IMR-90 (cell line): ENCODE measurements at regions not wholly inside any gene's neighbourhood (a gene's known extent, or its start where the extent isn't known, plus 50 kb on each side); places are given as distances from the start of the nearest gene placed in this dataset.

ENCODE experiments used
- POLR2A ChIP-seq: IDR thresholded peaks from 2 replicates; pipeline ENCODE4 v1.6.1; 2012; ENCODE audit warnings: mild to moderate bottlenecking, low read depth, low read length
- RFX5 ChIP-seq: IDR thresholded peaks from 2 replicates; pipeline ENCODE4 v1.8.0; 2012; ENCODE audit warnings: low read depth, mild to moderate bottlenecking, low read length, moderate library complexity
- USF2 ChIP-seq: fragments of 150-350 bp; IDR thresholded peaks from 2 replicates; pipeline ENCODE4 v1.6.1; 2017; ENCODE audit warnings: mild to moderate bottlenecking, antibody characterized with exemption, low read length, low read depth
- TF ChIP-seq, protein P1 (sequence below): conservative IDR thresholded peaks from 2 replicates; pipeline ENCODE4 v1.5.1; 2012; ENCODE audit warnings: mild to moderate bottlenecking, low read depth, low read length, improper control_type of control experiment

DNA sequence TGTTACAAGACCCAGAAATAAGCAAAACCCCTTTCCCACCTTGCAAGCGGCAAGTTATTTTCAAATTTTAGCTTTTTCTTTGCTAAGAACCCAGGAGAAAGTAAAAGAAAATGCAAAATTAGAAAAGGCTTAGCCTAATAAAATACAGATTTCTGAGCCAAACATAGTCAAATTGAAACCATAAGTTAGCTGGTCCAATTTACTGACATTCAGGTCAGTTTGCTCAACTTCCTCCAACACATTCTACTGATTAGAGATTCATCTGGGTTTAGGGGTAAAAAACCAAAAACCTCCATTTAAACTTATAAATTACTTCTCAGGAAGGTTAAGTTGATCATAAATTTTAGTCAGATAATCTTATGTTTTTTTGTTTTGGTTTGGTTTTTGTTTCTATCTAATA is 701.8 kb upstream of the CXADR start:
- TF ChIP-seq, protein P1, sequence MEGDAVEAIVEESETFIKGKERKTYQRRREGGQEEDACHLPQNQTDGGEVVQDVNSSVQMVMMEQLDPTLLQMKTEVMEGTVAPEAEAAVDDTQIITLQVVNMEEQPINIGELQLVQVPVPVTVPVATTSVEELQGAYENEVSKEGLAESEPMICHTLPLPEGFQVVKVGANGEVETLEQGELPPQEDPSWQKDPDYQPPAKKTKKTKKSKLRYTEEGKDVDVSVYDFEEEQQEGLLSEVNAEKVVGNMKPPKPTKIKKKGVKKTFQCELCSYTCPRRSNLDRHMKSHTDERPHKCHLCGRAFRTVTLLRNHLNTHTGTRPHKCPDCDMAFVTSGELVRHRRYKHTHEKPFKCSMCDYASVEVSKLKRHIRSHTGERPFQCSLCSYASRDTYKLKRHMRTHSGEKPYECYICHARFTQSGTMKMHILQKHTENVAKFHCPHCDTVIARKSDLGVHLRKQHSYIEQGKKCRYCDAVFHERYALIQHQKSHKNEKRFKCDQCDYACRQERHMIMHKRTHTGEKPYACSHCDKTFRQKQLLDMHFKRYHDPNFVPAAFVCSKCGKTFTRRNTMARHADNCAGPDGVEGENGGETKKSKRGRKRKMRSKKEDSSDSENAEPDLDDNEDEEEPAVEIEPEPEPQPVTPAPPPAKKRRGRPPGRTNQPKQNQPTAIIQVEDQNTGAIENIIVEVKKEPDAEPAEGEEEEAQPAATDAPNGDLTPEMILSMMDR = no peak
- TF ChIP-seq POLR2A (no peak), USF2 (no peak), RFX5 (no peak)
